ENCODE measurements at regions not wholly inside any gene's neighbourhood (a gene's known extent, or its start where the extent isn't known, plus 50 kb on each side); places are given as distances from the start of the nearest gene placed in this dataset.

DNA sequence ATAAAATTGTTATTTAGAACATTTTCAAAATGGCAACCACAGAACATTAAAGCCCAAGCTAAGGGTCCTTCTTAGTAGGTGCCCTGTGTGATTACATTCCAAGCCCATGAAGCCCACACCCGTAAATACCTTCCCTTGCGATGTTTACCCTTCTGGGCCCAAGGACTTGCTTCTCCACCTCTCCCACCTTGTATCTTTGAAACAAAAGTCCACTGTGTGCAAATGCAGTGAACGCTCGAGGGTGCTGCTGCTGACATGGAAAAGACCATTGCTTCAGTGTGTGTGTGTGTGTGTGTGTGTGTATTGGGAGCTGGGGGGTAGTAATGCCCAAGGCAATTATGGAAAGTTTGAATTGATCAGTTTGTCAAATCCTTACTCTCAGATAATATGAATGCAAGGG, 298.1 kb downstream of the TGFB2 start:
- no peak for DNase-seq

GRCh38 chr1:218643926-218644325, 298.8 kb downstream of the TGFB2 start:
- no peak for DNase-seq

- no peak for DNase-seq
These were observed 301.2 kb downstream of the TGFB2 start for GRCh38 chr1:218646288-218646687.

GRCh38 chr1:218656301-218657037, 311.3 kb downstream of the TGFB2 start:
- no peak for DNase-seq

DNA sequence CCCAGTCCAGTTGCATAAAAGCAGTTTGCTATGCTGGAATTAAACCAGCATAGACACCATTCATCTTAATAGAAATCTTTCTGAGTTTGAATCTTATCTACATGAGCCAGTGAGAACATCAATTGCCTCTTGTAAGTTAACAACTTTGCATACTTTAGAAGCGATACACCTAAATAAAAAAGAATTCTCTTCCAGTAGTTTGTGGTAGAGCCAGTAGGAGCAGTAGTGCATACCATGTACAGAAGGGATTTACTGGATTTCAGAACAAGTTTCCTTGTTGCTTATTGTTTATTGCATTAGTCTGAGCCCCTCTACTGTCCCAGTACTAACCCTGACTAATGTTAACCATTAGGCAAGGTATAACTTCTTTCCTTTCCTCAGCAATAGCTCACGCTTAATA, 313.1 kb downstream of the TGFB2 start:
- no peak for DNase-seq

DNA sequence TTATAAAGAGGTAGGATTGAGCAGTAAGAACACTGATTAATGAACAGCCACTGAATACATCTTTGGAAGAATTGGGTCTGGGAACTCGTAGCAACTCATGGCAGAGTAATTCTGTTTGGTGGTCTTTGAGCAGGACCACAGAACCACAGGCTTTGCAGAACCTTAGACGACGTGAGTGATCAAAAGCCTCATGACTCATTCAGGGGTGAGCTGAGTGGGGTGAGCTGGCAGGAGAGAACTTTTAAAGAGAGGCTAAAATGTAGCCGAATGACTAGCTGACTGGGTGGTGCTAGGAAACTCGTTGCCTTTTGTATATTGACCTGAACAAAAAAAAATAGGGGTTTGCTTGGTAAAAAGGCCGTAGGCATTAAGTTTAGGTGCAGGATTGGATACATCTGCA, 313.8 kb downstream of the TGFB2 start:
- no peak for DNase-seq

GRCh38 chr1:218659911-218660677, 315.0 kb downstream of the TGFB2 start:
- DNase-seq: no peak

DNA sequence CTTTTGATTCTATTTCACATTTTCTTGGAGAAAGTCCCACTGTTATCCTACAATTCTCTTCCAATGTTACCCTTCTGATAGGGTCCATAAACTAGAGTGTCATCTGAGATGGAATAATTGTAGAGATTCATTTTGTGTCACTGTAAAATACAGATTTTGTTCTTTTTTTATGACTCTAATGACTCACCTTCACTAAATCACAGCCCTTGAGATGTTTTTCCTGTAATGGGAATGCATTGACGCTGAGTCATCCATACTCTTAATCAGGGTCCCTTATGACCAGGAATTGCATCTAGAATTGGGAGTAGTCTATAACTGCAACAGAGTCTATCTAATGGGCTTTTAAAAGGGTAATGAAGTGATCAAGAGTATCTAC, 315.5 kb downstream of the TGFB2 start:
- no peak for DNase-seq

DNA sequence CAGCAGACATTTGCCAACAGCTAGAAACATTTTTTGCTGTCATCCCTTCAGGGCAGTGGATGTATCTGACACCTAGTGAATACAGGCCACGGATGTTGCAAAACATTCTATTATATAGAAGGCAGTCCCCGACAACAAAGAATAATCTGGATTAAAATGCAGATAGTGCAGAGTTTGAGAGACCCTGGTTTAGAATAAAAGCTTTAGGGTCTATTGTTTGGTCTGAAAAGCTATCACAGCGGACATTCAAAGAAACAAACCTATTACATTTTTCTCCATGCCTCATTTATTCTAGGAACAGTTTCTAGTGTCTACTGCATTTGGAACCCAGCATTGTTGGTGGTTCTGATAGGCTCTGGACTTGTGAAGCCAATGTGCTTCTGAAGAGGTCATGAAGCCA, 316.3 kb downstream of the TGFB2 start:
- no peak for DNase-seq

- no peak for DNase-seq
These were observed 319.4 kb downstream of the TGFB2 start for GRCh38 chr1:218664385-218665170.

DNA sequence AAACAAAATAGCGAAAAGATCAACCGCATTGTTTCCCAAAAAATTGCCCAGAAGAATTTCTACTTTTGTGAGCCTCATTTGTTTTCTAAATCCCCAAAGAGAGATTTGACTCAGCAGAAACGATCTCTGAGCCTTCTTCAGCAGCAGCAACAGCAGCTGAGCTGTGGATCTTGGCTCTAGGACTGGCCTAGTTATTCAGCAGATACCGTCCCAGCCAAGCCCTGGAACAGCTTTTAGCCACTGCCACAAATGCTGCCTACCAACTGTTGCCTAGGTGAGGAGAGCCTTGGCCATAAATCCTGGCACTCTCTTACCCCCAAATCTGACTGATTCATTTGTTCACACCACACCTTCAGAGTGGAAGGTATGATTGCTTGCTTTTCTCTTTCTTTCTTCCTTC, 320.1 kb downstream of the TGFB2 start:
- no peak for DNase-seq

DNA sequence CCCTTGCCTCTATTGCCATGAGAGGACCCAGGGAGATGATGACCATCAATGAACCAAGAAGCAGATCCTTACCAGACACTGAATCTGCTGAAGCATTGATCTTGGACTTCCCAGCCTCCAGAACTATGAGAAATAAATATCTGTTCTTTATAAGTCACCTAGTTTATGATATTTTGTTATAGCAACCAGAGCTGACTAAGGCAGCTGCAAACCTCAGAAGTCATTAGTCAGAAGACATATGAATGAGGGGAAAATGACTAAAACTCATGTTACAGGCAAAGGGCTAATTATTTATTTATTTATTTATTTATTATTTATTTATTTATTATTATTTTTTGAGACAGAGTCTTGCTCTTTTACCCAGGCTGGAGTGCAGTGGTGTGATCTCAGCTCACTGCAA, 321.1 kb downstream of the TGFB2 start:
- DNase-seq: no peak

GRCh38 chr1:218667781-218668516, 322.8 kb downstream of the TGFB2 start:
- no peak for DNase-seq

- DNase-seq: no peak
These were observed 324.3 kb downstream of the TGFB2 start for GRCh38 chr1:218669431-218669830.

DNA sequence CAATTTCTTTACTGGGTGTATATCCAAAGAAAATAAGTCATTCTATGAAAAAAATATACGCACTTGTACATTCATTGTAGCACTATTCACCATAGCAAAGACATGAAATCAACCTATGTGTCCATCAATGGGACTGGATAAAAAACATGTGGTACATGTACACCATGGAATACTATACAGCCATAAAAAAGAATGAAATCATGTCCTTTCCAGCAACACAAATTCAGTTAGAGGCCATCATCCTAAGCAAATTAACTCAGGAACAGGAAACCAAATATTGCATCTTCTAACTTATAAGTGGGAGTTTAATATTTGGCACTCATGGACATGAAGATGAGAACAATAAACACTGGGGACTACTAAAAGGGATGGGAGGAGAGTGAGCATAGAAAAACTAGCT, 325.7 kb downstream of the TGFB2 start:
- no peak for DNase-seq

- DNase-seq: no peak
These were observed 326.4 kb downstream of the TGFB2 start for GRCh38 chr1:218671573-218671972.

DNA sequence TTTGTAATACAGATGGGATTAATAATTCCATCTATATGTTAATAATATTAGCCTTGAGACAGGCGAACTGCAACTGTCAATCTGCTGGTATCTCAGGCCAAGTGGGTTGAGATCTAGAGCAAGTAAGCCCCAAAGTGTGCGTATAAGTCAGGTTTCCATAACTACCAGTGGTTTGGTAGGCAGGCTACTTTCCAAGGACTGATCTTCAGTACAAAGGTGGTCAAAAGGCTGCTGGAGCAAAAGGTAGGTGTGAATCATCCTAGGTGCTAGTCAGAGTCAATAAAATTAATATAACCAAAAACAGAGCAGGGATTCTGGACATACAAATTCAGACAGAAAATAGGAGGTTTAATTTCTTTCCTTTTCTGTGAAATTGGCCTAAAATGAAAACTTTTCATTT, 328.0 kb downstream of the TGFB2 start:
- no peak for DNase-seq

GRCh38 chr1:218674280-218674773, 329.2 kb downstream of the TGFB2 start:
- DNase-seq: no peak

DNA sequence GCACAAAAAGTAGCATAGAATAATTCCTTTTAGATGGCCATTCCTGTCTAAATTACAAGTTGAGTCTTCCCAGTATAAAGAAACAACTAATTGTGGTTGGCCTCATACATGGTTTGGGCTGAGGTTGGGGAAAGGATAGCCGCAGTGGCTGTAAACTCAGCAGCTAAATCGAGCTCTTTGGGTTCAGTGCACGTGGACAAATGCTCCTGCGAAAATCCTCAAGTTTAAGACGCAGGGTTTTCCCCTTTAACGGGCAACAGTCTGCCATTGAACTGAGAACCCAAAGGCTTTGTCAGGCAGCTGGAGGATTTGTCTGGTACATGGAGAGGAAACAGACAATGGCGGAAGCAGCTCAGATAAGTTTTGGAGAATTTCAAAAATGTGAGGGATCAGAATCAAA, 331.9 kb downstream of the TGFB2 start:
- no peak for DNase-seq

- DNase-seq: no peak
These were observed 334.3 kb downstream of the TGFB2 start for GRCh38 chr1:218679391-218679790.

DNA sequence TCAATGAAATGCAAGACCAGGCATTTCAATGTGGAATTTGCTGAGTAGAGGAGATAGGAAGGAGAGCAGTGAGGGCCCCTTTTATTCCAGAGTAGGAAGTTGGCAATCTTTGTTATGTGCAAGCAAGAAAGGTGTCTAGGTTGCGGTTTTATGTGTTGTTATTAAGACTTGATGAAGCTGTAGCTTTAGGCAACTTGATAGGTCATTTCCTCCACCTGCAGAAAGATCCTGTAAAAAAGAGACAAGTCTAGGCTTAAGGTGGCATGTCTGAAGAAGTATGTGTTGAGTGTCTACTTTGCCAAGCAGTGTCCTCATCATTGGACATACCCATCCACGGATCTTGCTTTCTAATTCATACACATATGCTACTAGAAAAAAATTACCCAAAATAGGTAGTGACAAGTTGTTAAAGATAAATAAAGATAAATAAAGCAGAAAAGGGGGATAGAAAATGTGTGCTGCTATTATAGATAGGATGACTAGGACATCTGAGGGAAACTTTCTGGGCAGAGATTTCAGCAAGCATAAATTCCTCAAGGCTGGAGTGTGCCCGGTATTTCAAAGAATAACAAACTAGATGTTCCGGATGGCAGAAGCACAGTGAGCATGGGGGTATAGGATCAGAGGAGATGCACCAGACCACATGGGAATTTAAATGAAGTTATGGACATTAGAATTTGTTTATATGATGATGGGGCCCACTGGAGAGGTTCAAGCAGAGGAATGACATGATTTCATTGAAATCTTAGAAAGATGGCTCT, 335.0 kb downstream of the TGFB2 start:
- DNase-seq: no peak

DNA sequence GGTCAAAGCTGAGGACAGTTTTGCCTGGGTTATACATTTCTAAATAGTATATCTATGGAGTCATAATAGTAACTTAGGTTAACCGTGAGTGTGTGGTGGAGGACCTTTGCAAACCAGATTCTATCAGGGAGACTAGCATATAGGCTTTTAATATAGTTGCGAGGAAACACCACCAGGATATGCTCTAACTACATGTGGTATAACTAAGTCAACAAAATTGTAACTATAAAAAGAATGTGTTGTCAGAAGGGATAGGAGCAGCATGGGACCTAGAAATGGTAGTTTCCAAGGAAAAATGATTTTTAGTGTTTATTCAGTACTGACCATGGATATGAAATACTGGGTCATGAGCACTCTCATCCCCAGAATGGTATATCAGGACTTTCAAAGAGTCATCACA, 338.1 kb downstream of the TGFB2 start:
- DNase-seq: no peak
